ENCODE measurements at regions not wholly inside any gene's neighbourhood (a gene's known extent, or its start where the extent isn't known, plus 50 kb on each side); places are given as distances from the start of the nearest gene placed in this dataset.

GRCh38 chr7:19482628-19483027, 226.2 kb downstream of the POLR1F start:
- TF ChIP-seq REST (IDR thresholded peaks at IDR 0.05; ENCODE audit: low read depth, low read length), result no peak
- TF ChIP-seq SMC3 (IDR thresholded peaks at IDR 0.05; ENCODE audit: low read depth, low read length), result no peak
- no peak for TF ChIP-seq CTCF (IDR thresholded peaks at IDR 0.05)
